HG02970 (cell line): ENCODE measurements at regions not wholly inside any gene's neighbourhood (a gene's known extent, or its start where the extent isn't known, plus 50 kb on each side); places are given as distances from the start of the nearest gene placed in this dataset.

Experiments used
- ATAC-seq: cut with Tn5 transposase; IDR thresholded peaks from one replicate; pipeline ENCODE4 v1.9.1; 2021; ENCODE audit warnings: mild to moderate bottlenecking, moderate library complexity, moderate number of reproducible peaks; ENCODE audit not compliant: unreplicated experiment, low FRiP score

GRCh38 chr3:8183627-8184026 is 318.0 kb upstream of the LMCD1 start:
- ATAC-seq, result no peak

GRCh38 chr3:8186213-8186612 is 315.4 kb upstream of the LMCD1 start:
- no peak for ATAC-seq

DNA sequence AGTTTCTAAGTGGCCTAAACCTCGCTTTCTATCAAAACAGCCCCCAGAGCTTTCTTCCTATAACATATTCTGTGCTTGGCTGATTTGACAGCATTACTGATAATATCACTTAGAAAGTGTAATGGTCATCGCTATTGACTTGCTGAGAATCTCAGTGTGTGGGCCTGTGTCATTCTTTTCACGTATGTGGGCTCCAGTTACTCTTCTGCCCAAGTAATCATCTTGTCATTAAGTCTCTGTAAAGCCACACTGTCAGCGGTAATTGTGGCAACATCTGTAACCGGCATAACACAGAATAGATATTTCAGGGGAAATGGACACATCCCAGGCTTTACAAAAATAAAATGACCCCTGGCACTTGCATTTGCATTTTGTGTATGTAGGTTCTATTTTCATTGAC is 313.6 kb upstream of the LMCD1 start:
- ATAC-seq, result no peak

GRCh38 chr3:8189051-8189450 is 312.6 kb upstream of the LMCD1 start:
- ATAC-seq, result no peak

- ATAC-seq, result no peak
Measured at GRCh38 chr3:8191406-8191805, 310.2 kb upstream of the LMCD1 start.

- no peak for ATAC-seq
Measured at GRCh38 chr3:8197384-8197783, 304.2 kb upstream of the LMCD1 start.

DNA sequence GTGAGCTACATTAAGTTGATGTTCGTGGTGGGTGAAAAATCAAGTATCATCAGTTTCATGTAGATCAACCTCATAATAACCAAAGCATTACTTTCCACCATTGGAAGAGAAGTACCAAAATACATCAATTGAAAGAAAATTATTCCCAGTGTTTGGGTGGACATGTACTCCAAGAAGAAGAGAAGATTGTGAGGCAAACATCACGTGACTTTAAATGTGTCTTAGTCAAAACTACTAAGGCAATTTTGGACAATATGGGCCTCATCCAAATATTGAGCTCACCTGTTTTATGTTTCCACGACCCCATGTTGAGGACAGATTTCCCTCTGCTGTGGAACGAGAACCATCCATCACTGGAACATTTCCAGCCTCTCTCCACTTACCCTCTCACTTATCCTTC is 303.0 kb upstream of the LMCD1 start:
- ATAC-seq, result no peak

- ATAC-seq, result no peak
Measured at GRCh38 chr3:8200996-8201395, 300.6 kb upstream of the LMCD1 start.

DNA sequence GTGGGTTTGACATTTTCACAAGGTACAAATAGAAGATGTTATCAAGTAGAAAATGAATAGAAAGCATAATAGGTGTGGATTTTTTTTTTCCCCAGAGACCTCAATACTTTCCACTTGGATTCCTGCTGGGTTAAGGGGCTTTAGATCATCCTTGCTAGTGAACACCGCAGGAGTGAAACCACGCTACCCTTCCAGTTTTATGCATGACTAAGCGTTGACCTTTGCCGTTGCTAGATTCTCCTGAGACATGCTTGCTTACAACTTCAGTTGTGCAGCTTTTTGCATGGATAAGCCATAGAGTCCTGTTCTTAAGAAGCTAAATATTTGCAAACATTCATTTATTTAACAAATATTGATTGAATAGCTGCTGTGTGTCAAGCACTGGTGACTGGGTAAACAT is 299.7 kb upstream of the LMCD1 start:
- no peak for ATAC-seq

GRCh38 chr3:8204331-8204730 is 297.3 kb upstream of the LMCD1 start:
- ATAC-seq, result no peak

DNA sequence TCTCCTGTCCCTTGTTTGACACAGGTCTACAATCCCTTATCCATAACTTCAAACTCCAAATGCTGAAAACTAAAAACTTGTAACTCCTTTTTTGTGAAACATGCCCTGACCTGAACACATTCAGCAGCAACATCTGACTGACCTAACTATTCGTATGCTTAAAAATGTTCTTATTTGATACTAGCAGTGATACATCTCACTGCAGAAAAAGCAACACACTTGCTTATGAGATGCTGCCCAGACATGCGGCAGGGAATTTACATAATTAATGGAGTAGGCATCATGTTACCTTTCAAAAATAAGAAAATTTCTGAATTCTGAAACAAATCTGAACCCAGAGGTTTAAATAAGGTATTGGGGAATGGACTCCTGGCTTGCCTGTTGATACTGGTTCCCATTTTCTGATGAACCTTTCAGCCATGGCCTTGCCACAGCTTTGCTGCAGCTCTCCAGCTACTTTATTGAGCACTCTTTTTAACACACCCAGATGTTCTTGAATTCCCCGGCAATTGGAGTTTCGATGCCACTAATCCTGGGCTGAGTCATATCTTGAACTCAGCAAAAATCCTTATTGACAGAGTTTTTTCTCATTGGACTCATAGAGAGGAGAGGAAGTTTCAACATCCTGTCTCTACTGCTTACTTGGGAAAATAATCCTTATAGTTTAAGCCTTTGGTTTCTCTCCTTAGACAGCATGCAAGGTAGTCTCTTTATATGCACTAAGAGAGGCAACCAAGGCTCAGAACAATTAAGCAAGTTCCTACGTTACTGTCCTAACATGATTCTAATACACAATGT is 296.6 kb upstream of the LMCD1 start:
- ATAC-seq, result no peak

- no peak for ATAC-seq
Measured at GRCh38 chr3:8205881-8206280, 295.7 kb upstream of the LMCD1 start.

DNA sequence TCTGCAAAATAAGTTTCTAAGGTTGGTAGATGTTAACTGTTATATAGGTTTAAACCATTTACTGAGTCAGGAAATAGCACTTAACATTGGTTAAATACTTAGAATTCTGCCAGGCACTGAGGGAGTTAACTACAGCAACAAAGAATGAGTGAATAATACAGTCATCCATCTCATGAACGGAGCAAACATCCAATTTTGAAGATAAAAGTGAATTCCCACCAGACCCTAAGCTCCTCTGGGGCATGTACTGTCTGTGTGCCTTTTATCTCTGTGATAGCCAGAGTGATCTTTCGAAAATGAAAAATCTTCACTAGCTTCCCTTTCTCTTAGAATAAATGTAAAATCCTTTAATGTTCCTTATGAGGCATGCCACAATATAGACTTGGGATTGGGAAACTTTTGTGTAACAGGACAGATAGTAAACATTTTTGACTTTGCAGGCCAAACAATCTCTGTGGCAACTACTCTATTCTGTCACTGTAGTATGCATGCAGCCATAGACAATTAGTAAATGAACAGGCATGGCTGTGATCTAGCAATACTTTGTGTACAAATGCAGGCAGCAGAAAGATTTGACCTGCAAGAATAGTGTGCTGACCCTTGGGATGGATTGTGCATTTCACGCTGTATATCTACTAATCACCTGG is 294.5 kb upstream of the LMCD1 start:
- no peak for ATAC-seq

DNA sequence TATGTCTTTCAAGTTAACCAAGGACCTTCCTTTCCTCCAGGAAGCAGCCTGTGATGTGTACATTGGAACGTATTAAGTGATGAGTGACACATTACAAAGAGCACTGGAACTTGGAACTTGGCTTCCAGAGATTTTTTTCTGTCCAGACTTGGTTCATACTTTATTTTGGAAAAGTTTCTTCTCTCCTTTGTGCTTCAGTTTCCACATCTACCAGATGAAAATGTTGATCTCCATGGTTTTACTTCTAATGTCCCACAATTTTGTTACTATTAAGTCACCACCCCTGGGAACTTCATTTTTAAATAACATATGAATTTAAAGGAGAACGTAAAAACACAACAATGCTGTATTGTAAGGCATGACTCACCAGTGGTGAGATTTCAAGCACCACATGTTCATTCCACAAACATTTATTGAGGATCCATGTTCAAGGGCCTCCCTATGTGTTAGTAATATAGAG is 290.7 kb upstream of the LMCD1 start:
- no peak for ATAC-seq

DNA sequence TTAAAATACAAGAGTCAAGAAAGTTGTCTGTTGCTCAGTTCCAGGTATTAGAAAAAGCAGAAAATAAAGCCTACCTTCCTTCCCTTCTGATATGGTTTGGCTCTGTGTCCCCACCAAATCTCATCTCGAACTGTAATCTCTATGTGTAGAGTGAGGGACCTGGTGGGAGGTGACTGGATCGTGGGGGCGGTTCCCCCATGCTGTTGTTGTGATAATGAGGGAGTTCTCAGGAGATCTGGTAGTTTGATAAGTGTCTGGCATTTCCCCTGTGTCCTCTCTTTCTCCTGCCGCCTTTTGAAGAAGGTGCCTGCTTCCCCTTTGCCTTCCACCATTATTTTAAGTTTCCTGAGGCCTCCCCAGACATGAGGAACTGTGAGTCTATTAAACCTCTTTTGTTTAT is 288.8 kb upstream of the LMCD1 start:
- no peak for ATAC-seq

DNA sequence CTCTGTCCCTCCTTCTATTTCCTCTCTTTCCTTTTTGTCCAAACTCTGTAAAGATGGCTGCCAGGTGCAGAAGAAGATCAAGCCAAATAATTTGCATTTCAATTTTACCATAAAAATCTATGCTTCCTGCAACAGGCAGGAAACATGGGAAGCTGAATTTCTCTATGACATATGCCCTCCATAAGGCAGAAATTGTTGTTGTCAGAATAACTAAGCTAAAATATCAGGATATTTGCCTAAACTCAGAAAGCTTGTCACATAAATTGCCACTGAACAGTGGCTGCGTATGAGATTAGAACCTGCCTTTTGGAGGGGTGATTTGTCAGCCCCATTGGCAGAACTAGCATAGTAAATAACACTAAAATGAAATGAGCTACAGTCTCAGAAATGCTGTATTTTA is 288.3 kb upstream of the LMCD1 start:
- ATAC-seq, result no peak

DNA sequence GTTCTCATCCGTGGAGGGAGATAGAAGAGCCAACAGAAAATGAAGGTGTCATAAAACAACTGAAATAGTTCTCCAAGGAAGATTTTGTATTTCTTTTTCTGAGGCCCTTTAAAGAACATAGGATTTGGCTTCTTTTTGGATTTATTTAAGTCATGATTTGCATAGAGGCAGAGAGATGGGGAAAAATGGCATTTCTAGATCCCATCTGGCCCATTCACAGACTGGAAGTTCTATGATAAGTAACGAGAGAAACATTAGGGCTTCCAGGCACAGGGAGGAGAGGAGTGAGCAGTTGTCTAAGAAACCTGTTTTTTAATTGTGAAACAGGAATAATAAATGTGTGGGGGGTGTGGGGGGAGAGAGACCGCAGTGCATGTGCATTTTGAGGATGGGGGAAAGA is 285.8 kb upstream of the LMCD1 start:
- ATAC-seq, result no peak

DNA sequence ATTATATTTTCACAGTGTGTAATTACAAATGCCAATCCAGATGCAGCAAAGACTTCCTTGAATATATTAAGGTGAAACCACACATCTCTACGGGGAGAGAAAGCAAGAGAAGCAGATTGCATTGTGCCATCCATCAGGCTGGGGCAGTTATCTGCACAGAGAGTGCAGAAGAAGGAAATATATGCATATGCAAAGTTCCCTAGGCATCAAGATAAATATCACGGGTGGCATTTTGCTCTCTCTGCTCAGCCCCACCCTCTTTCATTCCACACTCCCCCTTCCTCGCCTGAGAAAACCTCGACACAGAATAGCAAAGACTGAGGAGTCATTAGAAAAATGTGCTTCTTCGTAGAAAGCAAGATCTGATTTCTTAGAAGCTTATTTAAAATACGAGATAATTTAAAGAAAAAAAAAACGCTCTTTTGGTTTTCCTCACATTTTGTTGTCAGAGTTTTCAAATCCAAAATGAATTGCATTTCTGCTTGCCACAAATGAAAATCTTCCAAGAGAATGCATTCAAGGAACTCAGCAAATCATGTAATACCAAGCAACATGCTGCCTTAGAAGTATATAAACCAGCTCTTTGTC is 283.2 kb upstream of the LMCD1 start:
- ATAC-seq, result no peak

- no peak for ATAC-seq
Measured at GRCh38 chr3:8220291-8220690, 281.3 kb upstream of the LMCD1 start.

GRCh38 chr3:8223766-8224165 is 277.9 kb upstream of the LMCD1 start:
- no peak for ATAC-seq

- no peak for ATAC-seq
Measured at GRCh38 chr3:8224941-8225340, 276.7 kb upstream of the LMCD1 start.

- no peak for ATAC-seq
Measured at GRCh38 chr3:8233938-8234337, 267.7 kb upstream of the LMCD1 start.
